Heart right ventricle (tissue), 16 donors: ENCODE measurements at regions not wholly inside any gene's neighbourhood (a gene's known extent, or its start where the extent isn't known, plus 50 kb on each side); places are given as distances from the start of the nearest gene placed in this dataset.
A peak's percentile ranks its signal among the peaks of the same experiment; 100 is the strongest.

Experiments
- ATAC-seq, 8 donors: fragments of 200-7000 bp; cut with Tn5 transposase; one replicate each; pipeline ENCODE4 v1.9.1; 2020; ENCODE audit warnings: mild to moderate bottlenecking in 8 of 8, moderate library complexity in 8 of 8, moderate number of reproducible peaks in 1 of 8
- DNase-seq, 2 donors: peaks; one replicate each; pipeline ENCODE4 v3.0.0-alpha.2; 2020
- H3K27ac ChIP-seq, 10 donors: fragments of 200-600 bp; sonication (generic) in 2 of 10; one replicate each; pipeline versions ENCODE4 v1.5.0 to v1.8.0; 2020 to 2022; ENCODE audit warnings: mild to moderate bottlenecking in 3 of 10
- H3K27me3 ChIP-seq, 7 donors: fragments of 200-600 bp; one replicate each; pipeline ENCODE4 v1.8.0; 2021 to 2022; ENCODE audit warnings: mild to moderate bottlenecking in 2 of 7
- H3K36me3 ChIP-seq, 9 donors: fragments of 200-600 bp; sonication (generic) in 1 of 9; one replicate each; pipeline versions ENCODE4 v1.5.0 to v1.8.0; 2020 to 2022; ENCODE audit warnings: mild to moderate bottlenecking in 2 of 9
- H3K4me1 ChIP-seq, 9 donors: fragments of 200-600 bp; sonication (generic) in 1 of 9; one replicate each; pipeline versions ENCODE4 v1.5.0 to v1.8.0; 2020 to 2022; ENCODE audit warnings: mild to moderate bottlenecking in 4 of 9
- H3K4me3 ChIP-seq, 10 donors: fragments of 200-600 bp; sonication (generic) in 2 of 10; one replicate each; pipeline versions ENCODE4 v1.5.0 to v1.8.0; 2020 to 2022; ENCODE audit warnings: mild to moderate bottlenecking in 7 of 10, moderate library complexity in 2 of 10
- H3K9me3 ChIP-seq, 11 donors: fragments of 200-600 bp in 10 of 11; sonication (generic) in 2 of 11; one replicate each; pipeline versions ENCODE4 v1.5.0 to v1.8.0; 2013 to 2022; ENCODE audit warnings: mild to moderate bottlenecking in 2 of 11, control low read depth in 1 of 11, moderate library complexity in 1 of 11
- CTCF ChIP-seq, 9 donors: fragments of 200-600 bp; sonication (generic) in 2 of 9; IDR thresholded peaks; one replicate each; pipeline versions ENCODE4 v1.5.0 to v1.8.0; 2021 to 2022; ENCODE audit warnings: antibody characterized with exemption in 9 of 9, mild to moderate bottlenecking in 5 of 9, moderate library complexity in 1 of 9
- WGBS, 2 donors: extraction: QIAGEN DNeasy Blood & Tissue Kit; methylation state at CpG; one replicate each; pipeline ENCODE4 v1.1.7; 2013; ENCODE audit warnings: inconsistent platforms in 1 of 2; 5-methylcytosine and 5-hydroxymethylcytosine counted together
- intact Hi-C, 10 donors: fragments of 100-400 bp; cut with DNase I; formaldehyde crosslinking; loops; one replicate each; pipeline versions ENCODE4 v1.11.1 to v1.14.2; 2022
- donor health status: Arrhythmogenic right ventricular cardiomyopathy.
- donor health status: ischemic (EF 13 %, LVEDD 7.1; RV severe dilation, severe dysfunction).
- donor health status: healthy with polysubstance abuse.
- donor health status: DM: no; HTN: yes; CAD: no.
- donor health status: DM: no; HTN: no; CAD: no.
- donor health status: ischemic (EF 25% LVEDD 6.9; RV normal size, moderate dysfunction).
- donor health status: ischemic (EF 25% LVEDD 5.7; RV mildly dilated, moderate dysfunction).
- donor health status: healthy.
- donor health status: DM: yes; HTN: yes; CAD: no.
- donor health status: Ischemic cardiomyopathy.
- donor health status: ischemic (EF 35%, LVEDD 5.7; RV mildly dilated, moderate dysfunction).
- donor health status: nonischemic (EF 11% LVEDD 7.7; RV severe dilation, severe dysfunction).
- donor health status: DM: yes; HTN: yes; CAD: no.
- donor health status: PGD.
- donor health status: ischemic (EF 29% LVEDD 5.4; RV normal size, mild dysfunction).
- donor health status: nonischemic (EF 23%, LVEDD 6.1; RV moderate dilation, normal function).

- DNase-seq (no peak), ATAC-seq (peak in 7 of 8 donors; percentile 46 to 78 (median 71))
- Histone ChIP-seq H3K4me3 (no peak overlapping the region), H3K27me3 (no peaks in the 10 kb centered on the region), H3K36me3 (no peaks in the 10 kb centered on the region), H3K9me3 (no peaks in the 10 kb centered on the region), H3K4me1 (peaks cover 0 to 40% (median 17%) of the 10 kb centered on the region in 9 donors), H3K27ac (peak overlapping the region in 7 of 10 donors; percentile 6 to 58 (median 48))
- 34 to 43% methylated on average over 3 of the region's 3 CpGs for WGBS, 2 donors
- intact Hi-C loops = no loop called here
- TF ChIP-seq CTCF (IDR thresholded peaks at IDR 0.05) = no peak
These were observed 108.3 kb upstream of the FRMD4B start for GRCh38 chr3:69494185-69494584.

- intact Hi-C loops = no loop called here
- no peaks in the 10 kb centered on the region for H3K27me3 ChIP-seq
- DNase-seq (no peak), ATAC-seq (no peak)
- TF ChIP-seq CTCF (IDR thresholded peaks at IDR 0.05) = no peak
- peak overlapping the region in 6 of 10 donors; percentile 2 to 58 (median 48) for H3K27ac ChIP-seq
- H3K36me3 ChIP-seq = no peaks in the 10 kb centered on the region
- no peak overlapping the region for H3K4me3 ChIP-seq
- 47 to 54% methylated on average over 3 of the region's 3 CpGs for WGBS, 2 donors
- peaks cover 0 to 37% (median 17%) of the 10 kb centered on the region in 9 donors for H3K4me1 ChIP-seq
- no peaks in the 10 kb centered on the region for H3K9me3 ChIP-seq
These were observed 107.3 kb upstream of the FRMD4B start for GRCh38 chr3:69493157-69493556.

GRCh38 chr3:69491975-69492374 is 106.1 kb upstream of the FRMD4B start:
- H3K4me3 ChIP-seq = no peak overlapping the region
- no peak for TF ChIP-seq CTCF (IDR thresholded peaks at IDR 0.05)
- no peak for DNase-seq
- H3K27ac ChIP-seq = peak overlapping the region in 5 of 10 donors; percentile 0 to 55 (median 25)
- peaks cover 0 to 37% (median 17%) of the 10 kb centered on the region in 9 donors for H3K4me1 ChIP-seq
- intact Hi-C loops = no loop called here
- no peaks in the 10 kb centered on the region for H3K36me3 ChIP-seq
- no peaks in the 10 kb centered on the region for H3K9me3 ChIP-seq
- WGBS, 2 donors = 45 to 47% methylated on average over 6 of the region's 6 CpGs
- no peaks in the 10 kb centered on the region for H3K27me3 ChIP-seq
- peak in 7 of 8 donors; percentile 19 to 65 (median 57) for ATAC-seq

GRCh38 chr3:69490971-69491370 is 105.1 kb upstream of the FRMD4B start:
- 70 to 73% methylated on average over 5 of the region's 5 CpGs for WGBS, 2 donors
- Histone ChIP-seq H3K27me3 (no peaks in the 10 kb centered on the region), H3K27ac (peak overlapping the region in 2 of 10 donors; percentile 41 to 55), H3K9me3 (no peaks in the 10 kb centered on the region), H3K36me3 (no peaks in the 10 kb centered on the region), H3K4me3 (no peak overlapping the region), H3K4me1 (peaks cover 0 to 37% (median 17%) of the 10 kb centered on the region in 9 donors)
- no peak for TF ChIP-seq CTCF (IDR thresholded peaks at IDR 0.05)
- intact Hi-C loops = no loop called here
- DNase-seq (no peak), ATAC-seq (no peak)
